ENCODE measurements at regions not wholly inside any gene's neighbourhood (a gene's known extent, or its start where the extent isn't known, plus 50 kb on each side); places are given as distances from the start of the nearest gene placed in this dataset.

GRCh38 chr17:5978496-5978895 is 91.7 kb upstream of the WSCD1 start:
- TF ChIP-seq EZH2phosphoT487 (IDR thresholded peaks at IDR 0.05; ENCODE audit: borderline replicate concordance, low read length) (no peak), CTCF (IDR thresholded peaks at IDR 0.05; ENCODE audit: low read depth, low read length, poor library complexity, severe bottlenecking) (no peak)
- H3K79me2 ChIP-seq (ENCODE audit: control insufficient read depth, low read length), result no peaks in the 10 kb centered on the region
- no peak overlapping the region for H3K4me2 ChIP-seq (ENCODE audit: low read length)

GRCh38 chr17:5980941-5981340 is 89.2 kb upstream of the WSCD1 start:
- Histone ChIP-seq H3K9me3 (ENCODE audit: control insufficient read depth, insufficient read depth, low read length) (no peaks in the 10 kb centered on the region), H3K79me2 (ENCODE audit: control insufficient read depth, low read length) (no peaks in the 10 kb centered on the region), H3K27ac (ENCODE audit: low read depth, low read length) (no peak overlapping the region), H3K4me1 (ENCODE audit: control insufficient read depth, low read length) (no peaks in the 10 kb centered on the region), H3F3A (ENCODE audit: control insufficient read depth, insufficient read depth) (no peaks in the 10 kb centered on the region), H3K27me3 (ENCODE audit: control insufficient read depth, low read length) (no peaks in the 10 kb centered on the region; the same call in 1 of the 2 replicates), H4K20me1 (ENCODE audit: control insufficient read depth, insufficient read depth, low read depth, low read length) (no peaks in the 10 kb centered on the region), H3K4me3 (ENCODE audit: low read length) (no peak overlapping the region), H3K4me2 (ENCODE audit: low read length) (no peak overlapping the region), H3K9me2 (replicated peaks; ENCODE audit: control insufficient read depth, low read length) (no peaks in the 10 kb centered on the region), H3K36me3 (ENCODE audit: control insufficient read depth, low read length) (no peaks in the 10 kb centered on the region)
- no peak for TF ChIP-seq EZH2phosphoT487 (IDR thresholded peaks at IDR 0.05; ENCODE audit: borderline replicate concordance, low read length)
- TF ChIP-seq CTCF (IDR thresholded peaks at IDR 0.05; ENCODE audit: low read depth, low read length, poor library complexity, severe bottlenecking), result no peak

More at GRCh38 chr17:5978496-5978895, 91.7 kb upstream of the WSCD1 start:
- H3K27me3 ChIP-seq (ENCODE audit: control insufficient read depth, low read length), result peaks cover 4% of the 10 kb centered on the region; the same call in 1 of the 2 replicates
- no peak overlapping the region for H3K27ac ChIP-seq (ENCODE audit: low read depth, low read length)
- H3F3A ChIP-seq (ENCODE audit: control insufficient read depth, insufficient read depth), result no peaks in the 10 kb centered on the region
- no peaks in the 10 kb centered on the region for H3K4me1 ChIP-seq (ENCODE audit: control insufficient read depth, low read length)
- H3K9me2 ChIP-seq (replicated peaks; ENCODE audit: control insufficient read depth, low read length), result no peaks in the 10 kb centered on the region
- no peaks in the 10 kb centered on the region for H3K9me3 ChIP-seq (ENCODE audit: control insufficient read depth, insufficient read depth, low read length)
- no peak overlapping the region for H3K4me3 ChIP-seq (ENCODE audit: low read length)
- H3K36me3 ChIP-seq (ENCODE audit: control insufficient read depth, low read length), result no peaks in the 10 kb centered on the region
- no peaks in the 10 kb centered on the region for H4K20me1 ChIP-seq (ENCODE audit: control insufficient read depth, insufficient read depth, low read depth, low read length)

GRCh38 chr17:5986644-5987043 is 83.5 kb upstream of the WSCD1 start:
- Histone ChIP-seq H3K4me2 (ENCODE audit: low read length) (no peak overlapping the region), H3K4me1 (ENCODE audit: control insufficient read depth, low read length) (no peaks in the 10 kb centered on the region), H3K9me3 (ENCODE audit: control insufficient read depth, insufficient read depth, low read length) (no peaks in the 10 kb centered on the region), H3K79me2 (ENCODE audit: control insufficient read depth, low read length) (no peaks in the 10 kb centered on the region), H3K9me2 (replicated peaks; ENCODE audit: control insufficient read depth, low read length) (no peaks in the 10 kb centered on the region), H4K20me1 (ENCODE audit: control insufficient read depth, insufficient read depth, low read depth, low read length) (no peaks in the 10 kb centered on the region), H3F3A (ENCODE audit: control insufficient read depth, insufficient read depth) (no peaks in the 10 kb centered on the region), H3K4me3 (ENCODE audit: low read length) (no peak overlapping the region), H3K27me3 (ENCODE audit: control insufficient read depth, low read length) (no peaks in the 10 kb centered on the region), H3K27ac (ENCODE audit: low read depth, low read length) (no peak overlapping the region), H3K36me3 (ENCODE audit: control insufficient read depth, low read length) (no peaks in the 10 kb centered on the region)
- no peak for TF ChIP-seq EZH2phosphoT487 (IDR thresholded peaks at IDR 0.05; ENCODE audit: borderline replicate concordance, low read length)
- no peak for TF ChIP-seq CTCF (IDR thresholded peaks at IDR 0.05; ENCODE audit: low read depth, low read length, poor library complexity, severe bottlenecking)
